ENCODE measurements at regions not wholly inside any gene's neighbourhood (a gene's known extent, or its start where the extent isn't known, plus 50 kb on each side); places are given as distances from the start of the nearest gene placed in this dataset.

GRCh38 chr6:102746941-102747340 is 1353.4 kb downstream of the GRIK2 start:
- TF ChIP-seq TEAD2 (tag; IDR thresholded peaks at IDR 0.05) (no peak), RAD51 (IDR thresholded peaks at IDR 0.05; ENCODE audit: borderline replicate concordance, low read depth) (no peak)
